ENCODE measurements at regions not wholly inside any gene's neighbourhood (a gene's known extent, or its start where the extent isn't known, plus 50 kb on each side); places are given as distances from the start of the nearest gene placed in this dataset.

DNA sequence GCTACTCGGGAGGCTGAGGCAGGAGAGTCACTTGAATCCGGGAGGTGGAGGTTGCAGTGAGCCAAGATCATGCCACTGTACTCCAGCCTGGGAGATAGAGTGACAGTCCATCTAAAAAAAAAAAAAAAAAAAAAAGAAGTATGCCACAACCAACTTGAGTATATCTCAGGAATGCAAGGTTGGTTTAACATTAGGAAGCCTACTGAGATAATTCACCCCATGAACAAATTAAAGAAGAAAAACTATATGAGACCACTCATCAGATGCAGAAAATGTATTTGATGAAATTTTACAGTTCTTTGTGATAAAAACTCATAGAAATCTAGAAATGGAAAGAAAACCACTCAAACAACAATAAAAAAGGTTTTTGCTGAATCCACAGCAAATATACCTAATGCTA, 373.8 kb downstream of the LMO4 start:
- TF ChIP-seq, protein P1, sequence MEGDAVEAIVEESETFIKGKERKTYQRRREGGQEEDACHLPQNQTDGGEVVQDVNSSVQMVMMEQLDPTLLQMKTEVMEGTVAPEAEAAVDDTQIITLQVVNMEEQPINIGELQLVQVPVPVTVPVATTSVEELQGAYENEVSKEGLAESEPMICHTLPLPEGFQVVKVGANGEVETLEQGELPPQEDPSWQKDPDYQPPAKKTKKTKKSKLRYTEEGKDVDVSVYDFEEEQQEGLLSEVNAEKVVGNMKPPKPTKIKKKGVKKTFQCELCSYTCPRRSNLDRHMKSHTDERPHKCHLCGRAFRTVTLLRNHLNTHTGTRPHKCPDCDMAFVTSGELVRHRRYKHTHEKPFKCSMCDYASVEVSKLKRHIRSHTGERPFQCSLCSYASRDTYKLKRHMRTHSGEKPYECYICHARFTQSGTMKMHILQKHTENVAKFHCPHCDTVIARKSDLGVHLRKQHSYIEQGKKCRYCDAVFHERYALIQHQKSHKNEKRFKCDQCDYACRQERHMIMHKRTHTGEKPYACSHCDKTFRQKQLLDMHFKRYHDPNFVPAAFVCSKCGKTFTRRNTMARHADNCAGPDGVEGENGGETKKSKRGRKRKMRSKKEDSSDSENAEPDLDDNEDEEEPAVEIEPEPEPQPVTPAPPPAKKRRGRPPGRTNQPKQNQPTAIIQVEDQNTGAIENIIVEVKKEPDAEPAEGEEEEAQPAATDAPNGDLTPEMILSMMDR (conservative IDR thresholded peaks at IDR 0.05; ENCODE audit: low read length) = no peak
- no peak for TF ChIP-seq EZH2phosphoT487 (IDR thresholded peaks at IDR 0.05; ENCODE audit: borderline replicate concordance, low read depth, low read length)

All from OCI-LY7 (cell line).